ENCODE measurements at regions not wholly inside any gene's neighbourhood (a gene's known extent, or its start where the extent isn't known, plus 50 kb on each side); places are given as distances from the start of the nearest gene placed in this dataset.
"Not testable (repeated sequence)": the region's sequence is repeated elsewhere in the genome, so short reads cannot be mapped to it uniquely, and the experiment has no call there.

- DNase-seq (ENCODE audit: low read depth, low spot score) = no peak
Observed at GRCh38 chr10:8128511-8128910, 74.0 kb downstream of the GATA3 start.

DNA sequence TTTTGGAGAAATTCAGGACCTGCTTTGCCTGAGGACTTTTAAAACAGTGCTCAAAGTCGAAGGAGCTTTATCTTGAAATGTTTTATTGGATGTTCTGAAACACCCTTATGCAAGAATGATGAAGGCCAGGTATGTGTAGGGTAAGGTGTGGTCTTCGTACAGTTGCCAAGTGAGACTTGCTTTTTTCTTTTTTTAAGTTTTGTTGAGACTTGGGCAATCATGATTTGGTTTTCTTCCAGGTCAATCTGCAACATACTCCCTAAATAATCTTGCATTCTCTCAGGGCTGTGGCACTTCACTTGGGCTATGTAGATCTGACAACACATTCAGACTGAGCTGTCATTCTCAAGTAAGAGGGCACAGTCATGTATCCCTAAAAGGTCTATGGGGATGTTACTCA lies 75.0 kb downstream of the GATA3 start:
- DNase-seq (ENCODE audit: low read depth, low spot score) = no peak

- DNase-seq (ENCODE audit: low read depth, low spot score) = no peak
Observed at GRCh38 chr10:8130973-8131911, 76.8 kb downstream of the GATA3 start.

- DNase-seq (ENCODE audit: low read depth, low spot score) = no peak
Observed at GRCh38 chr10:8133146-8133545, 78.7 kb downstream of the GATA3 start.

DNA sequence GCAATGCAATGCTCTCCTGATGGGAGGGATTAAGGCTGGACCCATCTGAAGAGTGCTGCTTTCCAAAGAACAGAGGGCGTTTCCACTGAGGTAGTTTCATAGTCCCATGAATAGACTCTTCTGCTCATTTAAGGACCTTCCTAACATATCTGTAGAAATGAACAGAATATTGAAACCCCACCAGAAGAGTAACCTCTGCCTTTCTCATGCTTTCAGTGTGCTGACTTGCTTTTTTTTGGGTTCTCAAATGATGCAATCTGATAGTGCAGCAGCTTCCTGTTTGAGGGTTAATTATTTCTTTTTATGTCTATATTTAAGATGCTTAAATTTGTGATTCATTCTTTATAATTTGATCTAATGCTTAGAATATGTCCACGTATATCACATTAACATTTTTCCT lies 82.2 kb downstream of the GATA3 start:
- no peak for DNase-seq (ENCODE audit: low read depth, low spot score)

GRCh38 chr10:8137272-8137681 lies 82.8 kb downstream of the GATA3 start:
- DNase-seq (ENCODE audit: low read depth, low spot score) = no peak

DNA sequence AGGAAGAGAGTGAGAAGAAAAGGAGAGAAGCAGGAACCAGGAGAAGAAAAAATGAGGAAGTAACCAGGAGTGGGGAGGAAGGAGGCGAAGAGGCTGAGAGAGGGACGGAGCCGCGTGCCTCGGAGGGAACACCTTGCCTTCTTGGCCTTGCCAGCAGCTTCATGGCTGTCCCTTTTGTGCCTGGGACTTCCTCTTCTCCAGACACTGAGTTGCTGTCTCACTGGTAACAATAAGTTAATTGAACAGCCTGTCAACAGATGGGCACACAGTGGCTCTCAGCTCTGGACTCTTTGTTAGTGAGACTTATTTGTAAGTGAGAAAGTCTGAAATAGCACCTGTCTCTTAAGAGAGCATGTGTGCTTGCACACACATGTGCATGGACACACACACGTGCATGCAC lies 83.2 kb downstream of the GATA3 start:
- no peak for DNase-seq (ENCODE audit: low read depth, low spot score)

DNA sequence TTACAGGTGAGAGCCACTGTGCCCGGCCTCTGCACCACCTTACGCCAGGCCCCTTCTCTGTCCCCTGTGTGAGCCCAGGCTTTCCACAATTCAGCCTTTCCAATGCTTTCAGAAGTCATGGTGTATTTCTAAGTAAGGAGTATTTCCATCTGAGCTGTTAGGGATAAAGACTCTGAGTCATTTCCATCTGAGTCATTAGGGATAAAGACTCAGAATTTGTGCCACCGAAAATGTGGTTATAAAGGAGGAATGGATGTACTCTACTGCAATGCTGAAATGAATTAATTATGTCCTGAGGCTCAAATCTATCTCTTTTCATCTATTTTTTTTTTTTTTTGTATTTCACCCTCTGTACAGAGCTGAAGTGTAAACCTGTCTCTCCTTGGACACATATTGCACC lies 84.0 kb downstream of the GATA3 start:
- no peak for DNase-seq (ENCODE audit: low read depth, low spot score)

DNA sequence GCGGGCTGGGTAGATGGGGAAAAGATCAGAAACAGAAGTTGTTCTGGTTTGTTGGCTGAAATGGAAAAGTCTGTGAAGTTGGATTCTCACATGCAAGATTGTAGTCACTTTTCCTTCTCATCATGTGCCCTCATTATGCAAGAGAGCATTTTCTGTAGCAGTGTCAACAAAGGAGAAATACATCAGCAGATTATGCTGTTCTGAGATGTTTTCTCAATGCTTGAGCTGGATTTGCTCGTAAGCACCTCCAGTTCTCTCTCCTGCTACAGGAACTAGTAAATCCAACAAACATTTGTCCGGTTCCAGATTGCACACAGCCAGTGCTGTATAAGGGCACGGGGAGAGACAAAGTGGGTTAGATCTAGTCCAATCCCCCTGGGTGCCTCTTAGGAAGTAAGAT lies 90.0 kb downstream of the GATA3 start:
- no peak for DNase-seq (ENCODE audit: low read depth, low spot score)

GRCh38 chr10:8146650-8147049 lies 92.2 kb downstream of the GATA3 start:
- no peak for DNase-seq (ENCODE audit: low read depth, low spot score)

DNA sequence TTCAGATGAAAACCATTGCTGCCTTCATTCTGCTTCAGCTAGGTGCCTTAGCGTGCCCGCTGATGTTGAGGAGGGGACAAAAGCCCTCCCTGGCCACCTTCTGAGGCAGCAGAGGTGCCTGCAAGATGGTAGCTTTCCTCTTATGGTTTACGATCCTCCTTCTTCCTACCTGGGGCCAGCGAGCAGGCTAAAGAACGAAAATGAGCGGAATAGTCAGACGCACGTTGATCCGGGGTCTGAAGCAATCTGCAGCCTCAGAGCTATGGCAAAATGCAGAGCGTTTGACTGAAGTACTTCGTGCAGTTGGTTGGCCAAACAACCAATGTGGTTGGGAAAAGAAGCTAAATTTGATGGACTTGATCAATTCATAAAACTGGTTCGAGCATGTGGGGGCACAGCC lies 95.5 kb downstream of the GATA3 start:
- DNase-seq (ENCODE audit: low read depth, low spot score) = peak; percentile 3

- DNase-seq (ENCODE audit: low read depth, low spot score) = no peak
Observed at GRCh38 chr10:8150401-8150905, 96.0 kb downstream of the GATA3 start.

DNA sequence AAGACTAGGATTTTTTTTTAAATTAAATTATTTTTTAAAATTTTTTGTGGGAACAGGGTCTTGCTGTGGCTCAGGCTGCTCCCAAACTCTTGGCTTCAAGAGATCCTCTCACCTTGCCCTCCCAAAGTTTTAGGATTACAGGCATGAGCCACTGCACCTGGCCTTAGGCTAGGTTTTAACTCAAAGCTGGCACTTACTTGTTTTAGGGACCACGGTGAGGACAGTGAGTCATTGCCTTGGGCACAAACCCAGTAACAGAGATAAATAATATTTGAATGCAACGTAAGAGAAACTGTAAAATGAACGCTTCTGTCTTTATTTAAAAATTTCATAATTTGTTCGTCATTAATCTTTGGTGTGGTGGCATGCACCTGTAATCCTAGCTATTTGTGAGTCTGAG lies 96.6 kb downstream of the GATA3 start:
- DNase-seq (ENCODE audit: low read depth, low spot score) = no peak

DNA sequence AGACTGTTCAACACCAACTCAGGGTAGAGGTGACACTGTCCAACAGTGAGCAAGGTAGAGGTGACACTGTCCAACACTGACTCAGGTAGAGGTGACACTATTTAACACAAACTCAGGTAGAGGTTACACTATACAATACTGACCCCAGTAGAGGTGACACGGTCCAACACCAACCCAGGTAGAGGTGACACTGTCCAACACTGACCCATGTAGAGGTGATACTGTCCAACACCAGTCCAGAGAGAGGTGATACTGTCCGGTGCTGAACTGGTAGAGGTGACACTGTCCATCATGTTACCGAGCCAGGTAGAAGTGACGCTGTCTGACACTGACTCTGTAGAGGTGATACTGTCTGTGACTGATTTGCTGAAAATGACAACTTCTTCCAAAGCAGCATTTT lies 102.4 kb downstream of the GATA3 start:
- DNase-seq (ENCODE audit: low read depth, low spot score) = no peak

- DNase-seq (ENCODE audit: low read depth, low spot score) = no peak
Observed at GRCh38 chr10:8158193-8159071, 103.9 kb downstream of the GATA3 start.

DNA sequence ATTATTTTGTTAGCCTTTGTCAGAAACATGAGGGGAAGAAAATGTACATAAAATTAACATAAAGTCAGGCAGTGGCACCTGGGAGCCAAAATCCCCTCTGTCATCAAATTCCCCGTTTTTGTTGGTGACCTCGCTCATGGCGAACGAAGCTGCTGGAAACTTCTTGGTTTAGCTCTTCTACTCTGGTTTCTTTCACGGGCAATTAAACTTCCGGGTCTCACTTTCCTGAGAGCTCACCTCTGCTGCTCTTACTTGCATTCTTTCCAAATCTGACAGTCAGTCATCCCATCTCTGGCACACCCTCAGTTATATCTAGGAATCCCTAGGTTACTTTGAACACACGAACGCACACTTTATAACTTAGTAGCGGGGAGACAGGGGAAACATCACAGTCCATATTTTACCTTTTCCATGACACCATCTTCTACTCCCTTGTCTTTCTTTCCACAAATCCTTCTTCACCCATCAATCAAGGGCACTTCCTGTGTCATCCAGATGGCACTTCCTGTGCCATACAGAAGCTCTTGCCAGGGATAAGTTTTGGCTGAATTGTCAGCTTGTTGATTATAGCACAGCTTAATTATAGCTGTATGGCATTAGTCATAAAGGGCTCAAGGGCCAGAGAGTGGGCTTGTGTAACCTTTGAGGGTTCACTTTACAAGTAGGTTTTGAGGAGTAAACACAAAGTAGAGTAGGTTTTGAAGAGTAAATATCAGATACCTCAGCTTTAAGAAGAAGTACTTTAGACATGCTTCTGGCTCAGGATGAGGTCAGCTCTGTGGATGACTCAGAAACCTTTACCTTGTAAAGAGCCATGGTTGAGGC lies 105.1 kb downstream of the GATA3 start:
- no peak for DNase-seq (ENCODE audit: low read depth, low spot score)

DNA sequence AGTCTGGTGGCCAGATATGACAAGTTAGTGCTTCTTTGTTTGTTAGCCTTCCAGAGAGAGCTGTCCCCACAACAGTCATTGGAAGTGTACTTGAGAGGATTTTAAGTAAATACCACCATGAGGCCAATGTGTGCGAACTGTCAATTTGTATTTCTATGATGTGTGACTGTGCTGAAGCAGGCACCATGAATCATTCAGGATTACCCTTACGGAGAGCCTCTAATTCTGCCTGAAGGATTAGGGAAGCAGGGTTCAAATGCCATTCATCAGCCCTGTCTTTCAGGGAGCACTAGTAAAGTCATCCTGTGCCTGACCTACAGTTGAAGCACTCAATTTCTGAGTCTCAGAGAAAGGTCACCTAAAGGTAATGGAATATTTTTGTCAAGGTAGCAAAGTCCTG lies 109.3 kb downstream of the GATA3 start:
- no peak for DNase-seq (ENCODE audit: low read depth, low spot score)

DNA sequence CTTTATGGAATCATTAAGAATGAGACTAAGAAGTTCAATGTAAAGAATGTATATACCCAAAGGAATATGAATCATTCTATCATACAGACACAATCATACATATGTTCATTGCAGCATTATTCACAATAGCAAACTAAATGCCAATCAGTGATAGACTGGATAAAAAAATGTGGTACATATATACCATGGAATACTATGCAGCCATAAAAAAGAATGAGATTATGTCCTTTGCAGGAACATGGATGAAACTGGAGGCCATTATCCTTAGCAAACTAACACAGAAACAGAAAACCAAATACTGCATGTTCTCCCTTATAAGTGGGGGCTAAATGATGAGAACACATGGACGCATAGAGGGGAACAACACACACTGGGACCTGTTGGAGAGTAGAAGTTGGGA lies 110.2 kb downstream of the GATA3 start:
- not testable (repeated sequence) for DNase-seq (ENCODE audit: low read depth, low spot score)

GRCh38 chr10:8168836-8169235 lies 114.3 kb downstream of the GATA3 start:
- DNase-seq (ENCODE audit: low read depth, low spot score) = no peak

GRCh38 chr10:8171008-8171407 lies 116.5 kb downstream of the GATA3 start:
- no peak for DNase-seq (ENCODE audit: low read depth, low spot score)

DNA sequence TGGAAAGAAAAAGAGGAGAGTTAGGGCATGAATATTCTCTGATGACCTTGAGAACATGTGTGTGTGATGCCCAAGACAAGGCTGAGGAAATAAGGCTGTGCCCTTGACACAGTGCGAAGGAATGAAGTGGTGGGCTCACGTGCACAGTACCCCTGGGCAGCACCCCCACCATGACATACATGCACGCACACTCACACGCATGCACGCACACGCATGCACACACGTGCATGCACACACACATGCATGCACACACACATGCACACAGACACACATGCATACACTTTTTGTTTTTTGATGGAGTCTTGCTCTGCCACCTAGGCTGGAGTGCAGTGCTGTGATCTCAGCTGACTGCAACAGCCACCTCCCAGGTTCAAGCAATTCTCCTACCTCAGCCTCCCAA lies 118.1 kb downstream of the GATA3 start:
- DNase-seq (ENCODE audit: low read depth, low spot score) = no peak
